Natural killer cell (primary cell): ENCODE measurements at regions not wholly inside any gene's neighbourhood (a gene's known extent, or its start where the extent isn't known, plus 50 kb on each side); places are given as distances from the start of the nearest gene placed in this dataset.
"Not testable (repeated sequence)": the region's sequence is repeated elsewhere in the genome, so short reads cannot be mapped to it uniquely, and the experiment has no call there.

Experiments
- ATAC-seq, 3 donors: fragments of 150-1000 bp in 2 of 3; fragments of 200-7000 bp in 1 of 3; cut with Tn5 transposase; 1 replicate in 1 of 3; 2 replicates in 2 of 3; pipeline ENCODE4 v1.10.0; 2021; ENCODE audit warnings: mild to moderate bottlenecking in 2 of 3, moderate library complexity in 2 of 3
- DNase-seq, 2 donors: peaks; one replicate each; pipeline versions ENCODE4 v3.0.0 to v3.0.0-alpha.2; 2013 to 2021; ENCODE audit warnings: mixed read lengths in 1 of 2
- H3K27ac ChIP-seq: one replicate; pipeline ENCODE4 v1.5.1; 2013; ENCODE audit warnings: mild to moderate bottlenecking, low read length
- H3K27me3 ChIP-seq: one replicate; pipeline ENCODE4 v1.6.1; 2013; ENCODE audit warnings: low read length; ENCODE audit not compliant: control insufficient read depth, insufficient read depth
- H3K36me3 ChIP-seq: one replicate; pipeline ENCODE4 v1.6.1; 2013; ENCODE audit warnings: low read length; ENCODE audit not compliant: control insufficient read depth, insufficient read depth
- H3K4me1 ChIP-seq: one replicate; pipeline ENCODE4 v1.6.1; 2013; ENCODE audit warnings: low read length; ENCODE audit not compliant: control insufficient read depth, insufficient read depth
- H3K4me3 ChIP-seq: one replicate; pipeline ENCODE4 v1.5.1; 2013; ENCODE audit warnings: low read length
- H3K9me3 ChIP-seq: one replicate; pipeline ENCODE4 v1.6.1; 2013; ENCODE audit warnings: low read length; ENCODE audit not compliant: control insufficient read depth, insufficient read depth
- H3K27ac Mint-ChIP-seq, 2 donors: one replicate each; pipeline ENCODE4 v1.8.0; 2022; ENCODE audit warnings: mild to moderate bottlenecking in 2 of 2, mixed read lengths in 2 of 2, moderate library complexity in 1 of 2
- H3K27me3 Mint-ChIP-seq, 2 donors: one replicate each; pipeline ENCODE4 v1.8.0; 2022; ENCODE audit warnings: low read depth in 2 of 2, mixed read lengths in 2 of 2
- H3K36me3 Mint-ChIP-seq: one replicate; pipeline ENCODE4 v1.8.0; 2022; ENCODE audit warnings: mixed read lengths
- H3K4me1 Mint-ChIP-seq, 2 donors: one replicate each; pipeline ENCODE4 v1.8.0; 2022; ENCODE audit warnings: mixed read lengths in 2 of 2
- H3K4me3 Mint-ChIP-seq: one replicate; pipeline ENCODE4 v1.8.0; 2022; ENCODE audit warnings: mild to moderate bottlenecking, moderate library complexity, mixed read lengths
- H3K9me3 Mint-ChIP-seq, 2 donors: one replicate each; pipeline ENCODE4 v1.8.0; 2022; ENCODE audit warnings: mixed read lengths in 2 of 2
- WGBS: methylation state at CpG from one replicate; pipeline ENCODE4 v1.1.7; 2013; ENCODE audit warnings: missing lambda C conversion rate; ENCODE audit not compliant: insufficient coverage; 5-methylcytosine and 5-hydroxymethylcytosine counted together
- intact Hi-C: fragments of 100-400 bp; cut with micrococcal nuclease; formaldehyde crosslinking; loops from one replicate; pipeline ENCODE4 v1.14.2; 2022
- TF ChIP-seq, protein P1 (sequence below): fragments of 200-600 bp; IDR thresholded peaks from one replicate; pipeline ENCODE4 v1.8.0; 2022; ENCODE audit warnings: antibody characterized with exemption

DNA sequence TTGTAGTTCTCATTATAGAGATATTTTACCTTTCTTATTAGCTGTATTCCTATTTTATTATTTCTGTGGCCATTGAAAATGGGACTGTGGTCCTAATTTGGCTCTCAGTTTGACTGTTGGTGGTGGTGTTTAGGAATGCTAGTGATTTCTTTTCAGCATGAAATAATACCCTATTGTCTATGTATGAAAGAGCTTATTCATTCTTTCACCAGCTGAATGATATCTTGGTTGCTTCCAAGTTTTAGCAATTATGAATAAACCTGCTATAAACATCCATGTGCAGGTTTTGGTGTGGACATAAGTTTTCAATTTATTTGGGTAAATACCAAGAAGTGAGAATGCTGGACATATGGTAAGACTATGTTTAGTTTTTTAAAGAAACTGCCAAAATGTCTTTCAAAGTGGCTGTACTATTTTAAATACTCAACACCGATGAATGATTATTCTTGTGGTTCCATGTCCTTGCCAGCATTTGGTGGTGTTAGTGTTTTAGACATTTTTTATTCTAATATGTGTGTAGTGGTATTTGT is 501.6 kb upstream of the GYPC start:
- no peaks in the 10 kb centered on the region for H3K4me1 ChIP-seq
- H3K27ac ChIP-seq = no peak overlapping the region
- H3K4me3 ChIP-seq = no peak overlapping the region
- H3K36me3 Mint-ChIP-seq = no peaks in the 10 kb centered on the region
- no peaks in the 10 kb centered on the region for H3K9me3 ChIP-seq
- DNase-seq = no peak
- H3K27me3 ChIP-seq = no peaks in the 10 kb centered on the region
- H3K27me3 Mint-ChIP-seq = no peaks in the 10 kb centered on the region
- 100% methylated on average over 1 of the region's 1 CpG for WGBS
- no peaks in the 10 kb centered on the region for H3K36me3 ChIP-seq
- H3K4me1 Mint-ChIP-seq = no peaks in the 10 kb centered on the region
- no peak for ATAC-seq
- TF ChIP-seq, protein P1, sequence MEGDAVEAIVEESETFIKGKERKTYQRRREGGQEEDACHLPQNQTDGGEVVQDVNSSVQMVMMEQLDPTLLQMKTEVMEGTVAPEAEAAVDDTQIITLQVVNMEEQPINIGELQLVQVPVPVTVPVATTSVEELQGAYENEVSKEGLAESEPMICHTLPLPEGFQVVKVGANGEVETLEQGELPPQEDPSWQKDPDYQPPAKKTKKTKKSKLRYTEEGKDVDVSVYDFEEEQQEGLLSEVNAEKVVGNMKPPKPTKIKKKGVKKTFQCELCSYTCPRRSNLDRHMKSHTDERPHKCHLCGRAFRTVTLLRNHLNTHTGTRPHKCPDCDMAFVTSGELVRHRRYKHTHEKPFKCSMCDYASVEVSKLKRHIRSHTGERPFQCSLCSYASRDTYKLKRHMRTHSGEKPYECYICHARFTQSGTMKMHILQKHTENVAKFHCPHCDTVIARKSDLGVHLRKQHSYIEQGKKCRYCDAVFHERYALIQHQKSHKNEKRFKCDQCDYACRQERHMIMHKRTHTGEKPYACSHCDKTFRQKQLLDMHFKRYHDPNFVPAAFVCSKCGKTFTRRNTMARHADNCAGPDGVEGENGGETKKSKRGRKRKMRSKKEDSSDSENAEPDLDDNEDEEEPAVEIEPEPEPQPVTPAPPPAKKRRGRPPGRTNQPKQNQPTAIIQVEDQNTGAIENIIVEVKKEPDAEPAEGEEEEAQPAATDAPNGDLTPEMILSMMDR = no peak
- H3K4me3 Mint-ChIP-seq = no peak overlapping the region
- intact Hi-C loops = no loop called here
- no peak overlapping the region for H3K27ac Mint-ChIP-seq
- H3K9me3 Mint-ChIP-seq = peaks cover 16 to 27% of the 10 kb centered on the region in 2 donors

DNA sequence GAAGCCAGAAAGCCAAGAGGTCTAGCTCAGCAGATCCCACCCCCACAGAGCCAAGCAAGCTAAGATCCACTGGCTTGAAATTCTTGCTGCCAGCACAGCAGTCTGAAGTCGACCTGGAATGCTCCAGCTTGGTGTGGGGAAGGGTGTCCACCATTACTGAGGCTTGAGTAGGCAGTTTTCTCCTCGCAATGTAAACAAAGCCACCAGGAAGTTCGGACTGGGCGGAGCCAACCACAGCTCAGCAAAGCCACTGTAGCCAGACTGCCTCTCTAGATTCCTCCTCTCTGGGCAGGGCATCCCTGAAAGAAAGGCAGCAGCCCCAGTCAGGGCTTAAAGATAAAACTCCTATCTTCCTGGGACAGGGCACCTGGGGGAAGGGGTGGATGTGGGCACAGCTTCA is 495.0 kb upstream of the GYPC start:
- H3K36me3 Mint-ChIP-seq, H3K27ac Mint-ChIP-seq, H3K4me1 ChIP-seq, H3K27ac ChIP-seq, H3K4me3 ChIP-seq, ATAC-seq, H3K4me3 Mint-ChIP-seq, H3K9me3 ChIP-seq, H3K27me3 ChIP-seq, H3K4me1 Mint-ChIP-seq, H3K27me3 Mint-ChIP-seq, intact Hi-C loops, H3K36me3 ChIP-seq, DNase-seq: not testable (repeated sequence)
- peaks cover 13 to 18% of the 10 kb centered on the region in 2 donors for H3K9me3 Mint-ChIP-seq
- WGBS = 77% methylated on average over 4 of the region's 4 CpGs

GRCh38 chr2:126172631-126173184 is 483.2 kb upstream of the GYPC start:
- WGBS = 78% methylated on average over 6 of the region's 6 CpGs
- intact Hi-C loops = no loop called here
- no peak overlapping the region for H3K4me3 Mint-ChIP-seq
- TF ChIP-seq, protein P1 = no peak
- no peaks in the 10 kb centered on the region for H3K36me3 Mint-ChIP-seq
- no peak for ATAC-seq
- no peaks in the 10 kb centered on the region for H3K4me1 Mint-ChIP-seq
- Histone ChIP-seq H3K9me3 (no peaks in the 10 kb centered on the region), H3K27ac (no peak overlapping the region), H3K4me1 (no peaks in the 10 kb centered on the region), H3K36me3 (no peaks in the 10 kb centered on the region), H3K4me3 (no peak overlapping the region), H3K27me3 (no peaks in the 10 kb centered on the region)
- peaks cover 0 to 3% of the 10 kb centered on the region in 2 donors for H3K9me3 Mint-ChIP-seq
- no peak for DNase-seq
- no peaks in the 10 kb centered on the region for H3K27me3 Mint-ChIP-seq
- no peak overlapping the region for H3K27ac Mint-ChIP-seq

- Histone ChIP-seq H3K4me3 (no peak overlapping the region), H3K4me1 (no peaks in the 10 kb centered on the region), H3K9me3 (no peaks in the 10 kb centered on the region), H3K36me3 (no peaks in the 10 kb centered on the region), H3K27ac (no peak overlapping the region), H3K27me3 (no peaks in the 10 kb centered on the region)
- no peaks in the 10 kb centered on the region for H3K4me1 Mint-ChIP-seq
- TF ChIP-seq, protein P1 = no peak
- no peaks in the 10 kb centered on the region for H3K27me3 Mint-ChIP-seq
- WGBS = 88% methylated on average over 1 of the region's 2 CpGs
- H3K36me3 Mint-ChIP-seq = no peaks in the 10 kb centered on the region
- H3K27ac Mint-ChIP-seq = no peak overlapping the region
- H3K4me3 Mint-ChIP-seq = no peak overlapping the region
- DNase-seq = no peak
- intact Hi-C loops = no loop called here
- peaks cover 0 to 3% of the 10 kb centered on the region in 2 donors for H3K9me3 Mint-ChIP-seq
- no peak for ATAC-seq
Measured at GRCh38 chr2:126175222-126175621, 480.7 kb upstream of the GYPC start.
